GM21737 (cell line): ENCODE measurements at regions not wholly inside any gene's neighbourhood (a gene's known extent, or its start where the extent isn't known, plus 50 kb on each side); places are given as distances from the start of the nearest gene placed in this dataset.
"Not testable (repeated sequence)": the region's sequence is repeated elsewhere in the genome, so short reads cannot be mapped to it uniquely, and the experiment has no call there.

Source experiments
- ATAC-seq: cut with Tn5 transposase; IDR thresholded peaks from one replicate; pipeline ENCODE4 v1.9.1; 2021; ENCODE audit warnings: mild to moderate bottlenecking, moderate library complexity; ENCODE audit not compliant: unreplicated experiment

DNA sequence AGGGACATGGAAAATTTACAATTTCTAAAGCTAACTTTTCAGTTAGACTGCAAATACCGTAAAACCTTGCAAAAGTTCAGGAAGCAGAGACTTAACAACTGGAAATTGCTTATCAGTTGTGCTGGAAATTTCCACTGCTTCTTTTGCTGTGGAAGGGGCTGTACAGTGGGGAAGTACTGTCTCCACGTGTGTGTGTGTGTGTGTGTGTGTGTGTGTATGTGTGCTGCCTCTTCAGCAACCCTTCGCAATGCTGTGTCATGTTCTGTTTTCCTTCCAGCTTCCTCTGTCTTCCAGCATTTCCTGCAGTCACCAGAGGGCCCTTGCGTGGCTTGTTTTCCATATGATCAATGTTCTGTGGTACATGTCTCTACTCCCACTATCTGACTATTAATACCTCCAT lies 87.5 kb upstream of the RANBP3L start:
- ATAC-seq: no peak

DNA sequence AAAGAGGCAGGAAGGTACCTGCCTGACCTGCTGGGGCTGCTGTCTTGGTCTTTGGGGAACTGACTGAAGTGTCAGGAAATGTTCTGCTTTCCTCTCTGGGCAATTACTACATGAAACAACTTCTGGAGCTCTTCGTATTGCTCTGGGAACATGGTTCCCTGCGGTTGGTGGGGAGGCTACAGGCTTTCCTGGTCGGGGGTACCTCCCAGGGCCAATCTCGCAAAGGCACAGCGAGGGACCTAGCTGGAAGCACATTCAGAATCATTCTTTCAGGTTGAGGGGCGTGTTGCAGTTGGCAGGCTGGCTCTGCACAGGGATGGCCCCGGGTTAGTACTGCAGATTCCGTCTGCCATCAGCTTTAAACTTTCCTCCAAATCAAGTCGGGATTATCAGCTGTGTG lies 88.9 kb upstream of the RANBP3L start:
- no peak for ATAC-seq

DNA sequence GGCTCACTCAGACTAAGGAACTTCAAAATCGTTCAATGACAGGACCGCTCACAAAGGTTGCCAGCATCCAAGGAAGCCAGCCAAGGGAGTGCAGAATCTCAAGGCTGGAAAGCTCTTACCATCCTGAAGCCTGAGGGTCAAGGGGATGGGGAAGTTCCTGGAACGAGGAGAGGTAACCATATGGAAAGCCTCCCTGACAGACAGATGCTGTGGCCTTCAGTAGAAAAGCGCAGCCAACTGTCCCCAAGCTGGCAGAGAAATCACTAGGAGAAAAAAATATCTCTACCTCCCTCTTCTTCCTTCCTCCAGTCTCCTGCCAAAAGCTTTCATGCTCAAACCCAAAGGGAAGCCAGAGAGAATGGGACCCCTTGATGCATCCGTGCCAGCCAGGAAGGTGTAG lies 90.5 kb upstream of the RANBP3L start:
- ATAC-seq: no peak

DNA sequence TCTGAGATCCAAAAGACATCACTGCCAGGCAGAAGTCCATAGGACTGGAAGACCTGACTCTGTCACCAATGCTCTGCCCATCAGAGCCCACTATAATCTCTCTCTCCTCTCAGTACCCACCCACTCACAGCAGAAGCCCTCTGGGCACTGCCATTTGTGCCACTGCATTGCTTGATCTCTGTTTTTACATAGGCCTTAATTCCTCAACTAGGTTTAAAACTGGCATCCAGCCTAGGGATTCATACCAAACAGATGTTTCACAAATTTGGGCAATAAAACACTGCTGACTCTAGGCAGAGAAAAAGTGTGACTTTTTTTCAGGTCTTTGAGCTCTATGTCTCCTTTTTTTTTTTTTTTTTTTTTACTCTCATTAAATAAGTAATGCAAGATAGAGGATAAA lies 91.1 kb upstream of the RANBP3L start:
- ATAC-seq: no peak

DNA sequence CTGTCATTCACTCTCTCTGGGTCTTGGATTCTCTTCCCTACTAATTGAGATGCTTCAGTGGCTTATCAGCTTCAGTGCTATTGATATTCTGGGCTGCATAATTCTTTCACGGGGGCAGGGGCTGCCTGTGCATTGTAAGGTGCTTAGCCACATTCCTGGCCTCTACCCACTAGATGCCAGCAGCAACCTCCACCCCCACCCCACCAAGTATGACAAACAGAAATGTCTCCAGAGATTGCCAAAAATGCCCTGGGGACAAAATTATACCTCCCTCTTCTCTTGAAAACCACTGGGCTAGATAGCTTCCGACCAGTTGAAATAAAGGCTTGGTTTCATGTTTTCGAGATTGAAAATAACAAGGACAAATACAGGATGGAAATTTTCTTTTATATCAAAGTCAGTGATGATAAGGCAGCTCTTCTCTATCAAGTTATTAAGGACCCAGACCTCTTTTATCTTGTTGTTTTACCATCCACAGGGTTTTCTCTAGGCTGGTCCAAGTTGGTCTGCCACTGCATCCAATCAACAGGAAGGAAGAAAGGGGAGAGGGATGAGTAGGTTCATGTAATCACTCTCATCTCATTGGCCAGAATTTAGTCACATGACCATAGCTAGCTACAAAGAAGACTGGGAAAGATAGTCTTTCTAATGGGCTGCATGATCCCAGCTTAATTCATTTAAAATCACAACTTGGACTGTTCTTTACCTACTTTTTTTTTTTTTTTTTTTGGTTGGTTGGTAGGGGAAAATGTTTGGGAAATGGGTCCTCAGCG lies 92.1 kb upstream of the RANBP3L start:
- ATAC-seq: no peak

DNA sequence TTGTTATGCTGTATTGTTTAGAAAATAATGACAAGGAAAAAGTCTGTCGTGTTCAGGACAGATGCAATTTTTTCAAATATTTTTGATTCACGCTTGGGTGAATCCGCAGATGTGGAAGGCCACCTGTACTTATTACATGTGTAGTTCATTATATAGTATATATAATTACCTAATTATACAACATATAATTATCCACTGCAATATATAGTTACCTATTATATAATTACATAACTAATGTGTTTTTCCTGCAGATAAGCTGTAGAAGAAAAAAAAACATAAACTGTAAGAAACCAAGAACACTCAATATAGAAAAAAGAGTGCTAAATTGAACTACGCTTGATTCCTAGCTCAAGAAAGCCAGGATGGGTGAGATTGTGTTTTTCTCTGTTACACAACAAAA lies 93.6 kb upstream of the RANBP3L start:
- ATAC-seq: no peak

DNA sequence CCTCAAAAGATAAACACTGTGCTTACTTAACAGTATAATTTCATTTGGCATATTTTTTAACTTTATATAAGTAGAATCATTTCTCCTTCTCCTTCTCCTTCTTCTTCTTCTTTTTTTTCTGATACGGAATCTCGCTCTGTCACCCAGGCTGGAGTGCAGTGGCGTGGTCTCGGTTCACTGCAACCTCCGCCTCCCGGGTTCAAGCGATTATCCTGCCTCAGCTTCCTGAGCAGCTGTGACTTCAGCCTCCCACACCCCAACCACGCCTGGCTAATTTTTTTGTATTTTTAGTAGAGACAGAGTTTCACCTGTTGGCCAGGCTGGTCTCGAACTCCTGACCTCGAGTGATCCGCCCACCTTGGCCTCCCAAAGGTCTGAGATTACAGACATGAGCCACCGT lies 94.2 kb upstream of the RANBP3L start:
- not testable (repeated sequence) for ATAC-seq

DNA sequence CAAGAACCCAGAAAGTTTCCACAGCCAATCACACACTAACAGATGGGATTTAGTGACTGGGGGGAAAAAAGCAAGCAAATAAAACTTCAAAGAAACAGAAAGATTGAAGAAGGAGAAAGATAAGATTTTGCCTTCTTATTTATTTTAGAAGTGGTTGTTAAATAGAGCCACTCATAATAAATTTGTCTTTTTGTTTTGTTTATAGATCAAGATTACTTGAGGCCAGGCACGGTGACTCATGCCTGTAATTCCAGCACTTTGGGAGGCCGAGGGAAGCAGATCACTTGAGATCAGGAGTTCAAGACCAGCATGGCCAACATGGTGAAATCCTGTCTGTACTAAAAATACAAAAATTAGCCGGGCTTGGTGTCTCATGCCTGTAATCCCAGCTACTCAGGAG lies 94.9 kb upstream of the RANBP3L start:
- ATAC-seq: no peak

DNA sequence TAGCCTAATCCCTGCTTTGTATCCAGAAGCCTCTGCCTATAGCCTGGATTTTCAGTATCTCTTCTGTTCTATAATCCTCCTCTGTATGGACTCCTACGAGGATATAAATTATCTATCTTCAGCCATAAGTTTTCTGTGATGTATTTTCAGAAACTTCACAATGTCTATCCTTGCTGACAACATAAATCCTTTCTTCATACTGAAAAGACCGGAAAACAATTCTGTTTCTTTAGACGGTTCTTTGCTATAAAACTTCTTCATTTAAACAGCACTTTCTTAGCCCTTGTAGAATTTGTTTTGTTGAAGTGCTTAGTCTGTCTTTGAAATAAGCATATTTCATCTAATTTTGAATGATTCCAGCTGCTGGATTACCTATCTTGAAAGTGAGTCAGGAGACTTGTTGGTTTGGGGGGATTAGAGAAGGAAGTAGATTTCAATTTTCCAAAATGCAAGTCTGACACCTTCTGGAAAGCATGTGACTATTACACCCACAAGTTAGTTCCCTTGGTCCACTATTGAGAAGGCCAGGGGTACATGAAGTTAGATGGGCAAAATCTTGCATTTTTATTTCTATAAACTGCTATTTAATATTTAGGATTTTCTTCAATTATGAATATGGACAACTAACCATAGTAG lies 96.3 kb upstream of the RANBP3L start:
- ATAC-seq: no peak

DNA sequence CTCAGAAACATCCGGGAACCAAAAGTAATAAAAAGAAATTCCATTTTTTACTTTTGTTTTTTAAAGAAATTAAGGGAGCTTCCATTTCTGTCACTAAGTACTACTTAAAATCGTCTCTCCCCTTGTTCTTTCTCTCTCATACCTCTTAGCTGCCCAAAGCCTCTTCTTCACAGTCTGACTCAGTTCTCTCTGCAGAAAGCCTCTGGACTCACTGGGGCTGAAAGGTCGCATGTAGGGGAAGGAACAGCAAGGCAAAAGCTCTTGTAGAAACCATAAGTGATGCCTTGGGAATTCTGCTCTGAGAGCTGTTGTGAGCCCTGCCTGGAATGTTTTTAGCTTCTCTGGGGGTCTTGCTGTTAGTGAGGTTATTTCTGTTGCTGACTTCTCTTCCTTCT lies 100.8 kb upstream of the RANBP3L start:
- ATAC-seq: no peak

DNA sequence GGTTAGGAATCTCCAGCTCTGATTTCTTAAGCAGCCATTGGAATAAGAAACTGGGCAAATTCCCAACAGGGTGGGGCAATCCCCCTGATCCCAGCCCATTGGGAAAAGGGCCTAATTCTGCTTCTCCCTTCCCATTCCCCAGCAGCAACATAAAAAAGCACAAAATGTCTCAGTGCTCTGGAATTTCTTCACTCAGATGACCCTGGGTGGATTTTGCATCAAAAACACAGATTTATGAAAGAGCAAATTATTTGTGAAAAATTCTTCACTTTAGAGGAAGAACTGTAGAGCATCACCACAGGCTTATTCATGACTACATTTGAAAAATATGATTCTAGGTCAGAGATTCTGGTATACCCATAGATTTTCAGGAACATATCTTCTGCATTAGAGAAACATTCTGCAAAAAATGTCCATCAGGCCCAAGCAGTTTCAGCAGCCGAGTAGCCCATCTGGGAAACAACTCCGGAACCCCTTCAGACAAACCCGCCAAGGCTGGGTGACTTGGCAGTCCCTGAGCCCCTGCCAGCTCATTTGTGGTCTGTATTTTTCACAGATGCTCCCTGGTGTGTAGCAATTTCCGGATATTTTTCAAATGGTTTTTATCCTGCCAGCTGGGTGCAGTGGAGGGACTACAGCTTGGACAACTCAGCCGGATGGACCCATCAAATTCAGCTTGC lies 102.1 kb upstream of the RANBP3L start:
- no peak for ATAC-seq

DNA sequence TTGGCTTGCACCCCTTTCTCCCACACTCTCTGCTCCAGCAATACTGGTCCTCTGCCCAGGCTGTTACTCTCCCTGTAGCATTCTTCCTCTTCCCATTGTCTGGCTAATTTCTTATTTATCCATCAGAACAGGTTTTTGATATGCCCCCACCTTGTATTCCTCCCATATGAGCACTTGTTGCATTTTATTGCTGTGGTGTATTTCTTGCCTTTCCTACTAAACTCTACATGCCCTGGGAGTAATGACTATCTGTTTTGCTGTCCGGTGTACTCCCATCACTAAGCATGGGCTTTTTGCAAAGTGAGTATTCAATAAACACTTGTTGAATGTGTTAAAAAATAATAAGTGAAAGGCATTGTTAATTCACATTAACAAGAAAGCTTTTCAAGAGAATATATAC lies 104.3 kb upstream of the RANBP3L start:
- ATAC-seq: no peak

DNA sequence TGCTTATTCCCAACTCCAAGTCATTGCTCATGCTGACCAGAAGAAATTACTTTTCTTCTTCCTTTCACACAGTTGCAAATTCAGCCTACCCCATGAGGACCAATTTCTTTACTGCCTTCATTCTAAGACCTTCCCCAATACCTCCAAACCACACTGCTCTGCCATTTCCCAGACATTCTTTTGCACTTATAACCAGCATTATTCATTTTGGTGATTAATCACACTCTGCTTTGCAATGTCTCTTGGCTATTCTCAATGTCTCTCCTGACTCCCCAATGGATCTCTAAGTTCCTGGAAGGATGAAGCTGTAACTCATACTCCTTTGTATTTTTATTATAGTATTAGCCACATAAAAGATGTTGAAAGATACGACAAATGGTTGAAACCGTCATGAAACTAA lies 105.7 kb upstream of the RANBP3L start:
- ATAC-seq: no peak

DNA sequence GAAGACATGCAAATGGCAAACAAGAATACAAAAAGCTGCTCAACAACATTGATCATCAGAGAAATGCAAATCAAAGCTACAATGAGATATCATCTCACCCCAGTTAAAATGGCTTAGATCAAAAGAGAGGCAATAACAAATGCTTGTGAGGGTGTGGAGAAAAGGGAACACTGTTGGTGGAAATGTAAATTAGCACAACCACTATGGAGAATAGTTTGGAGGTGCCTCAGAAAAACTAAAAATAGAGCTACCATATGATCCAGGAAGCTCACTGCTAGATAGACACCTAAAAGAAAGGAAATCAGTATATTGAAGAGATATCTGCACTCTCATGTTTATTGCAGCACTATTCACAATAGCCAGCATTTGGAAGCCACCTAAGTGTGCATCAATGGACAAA lies 108.0 kb upstream of the RANBP3L start:
- ATAC-seq: not testable (repeated sequence)

DNA sequence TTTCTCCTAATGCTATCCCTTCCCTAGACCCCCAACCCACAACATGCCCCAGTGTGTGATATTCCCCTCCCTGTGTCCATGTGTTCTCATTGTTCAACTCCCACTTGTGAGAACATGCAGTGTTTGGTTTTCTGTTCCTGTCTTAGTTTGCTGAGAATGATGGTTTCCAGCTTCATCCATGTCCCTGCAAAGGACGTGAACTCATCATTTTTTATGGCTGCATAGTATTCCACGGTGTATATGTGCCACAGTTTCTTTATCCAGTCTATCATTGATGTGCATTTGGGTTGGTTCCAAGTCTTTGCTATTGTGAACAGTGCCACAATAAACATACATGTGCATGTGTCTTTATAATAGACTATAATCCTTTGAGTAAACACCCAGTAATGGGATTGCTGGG lies 109.0 kb upstream of the RANBP3L start:
- not testable (repeated sequence) for ATAC-seq

DNA sequence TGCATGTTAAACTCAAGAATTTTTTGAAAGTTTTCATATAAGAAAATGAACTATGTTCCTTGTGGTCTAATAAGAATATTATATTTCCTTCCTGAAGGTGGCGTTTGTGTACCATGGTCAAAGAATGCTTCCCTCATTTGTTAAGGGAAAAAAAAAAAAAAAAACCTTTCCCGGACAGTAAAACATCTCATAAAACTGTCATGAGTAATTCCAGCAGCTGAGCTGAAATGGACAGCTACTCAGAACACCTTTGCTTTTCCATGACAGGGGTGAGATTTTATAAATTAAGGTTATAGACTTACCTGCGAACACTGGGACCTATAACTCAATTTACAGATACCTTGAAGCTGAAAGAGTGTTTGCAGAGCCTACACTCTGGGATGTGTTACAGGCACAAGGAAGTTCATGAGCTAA lies 113.2 kb upstream of the RANBP3L start:
- ATAC-seq: no peak

DNA sequence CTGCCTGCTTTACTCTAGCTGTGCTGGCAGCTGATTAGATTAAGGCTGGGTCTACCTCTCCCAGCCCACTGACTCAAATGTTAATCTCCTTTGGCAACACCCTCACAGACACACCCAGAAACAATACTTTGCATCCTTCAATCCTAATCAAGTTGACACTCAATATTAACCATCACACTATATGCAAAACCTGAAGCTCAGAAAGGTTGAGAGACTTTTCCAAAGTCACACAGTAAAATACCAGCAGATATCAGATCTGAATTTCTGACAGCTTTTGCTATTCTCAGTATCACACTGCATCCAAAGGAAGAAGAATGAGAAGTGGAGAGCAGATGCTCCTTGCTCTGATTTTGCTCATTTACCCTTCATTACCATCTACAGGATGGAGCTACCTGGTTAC lies 114.9 kb upstream of the RANBP3L start:
- no peak for ATAC-seq

DNA sequence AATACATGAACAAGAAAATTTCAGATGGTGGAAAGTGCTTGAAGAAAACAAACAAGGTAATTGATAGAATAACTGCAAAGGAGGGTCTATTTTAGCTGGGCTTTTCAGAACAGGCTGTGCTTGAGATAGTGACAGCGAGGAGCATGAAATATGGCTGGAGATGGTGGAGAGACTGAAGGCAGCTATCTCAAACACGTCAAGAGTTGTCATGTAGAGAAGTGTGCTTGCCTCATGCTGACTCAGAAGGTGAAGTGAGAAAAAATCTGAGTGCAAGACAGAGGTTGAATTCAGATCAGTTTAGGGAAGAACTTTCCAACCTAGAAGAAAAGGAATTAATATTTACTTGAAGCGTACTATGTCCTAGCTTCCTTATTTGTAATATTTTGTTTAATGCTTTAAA lies 115.5 kb upstream of the RANBP3L start:
- ATAC-seq: no peak

DNA sequence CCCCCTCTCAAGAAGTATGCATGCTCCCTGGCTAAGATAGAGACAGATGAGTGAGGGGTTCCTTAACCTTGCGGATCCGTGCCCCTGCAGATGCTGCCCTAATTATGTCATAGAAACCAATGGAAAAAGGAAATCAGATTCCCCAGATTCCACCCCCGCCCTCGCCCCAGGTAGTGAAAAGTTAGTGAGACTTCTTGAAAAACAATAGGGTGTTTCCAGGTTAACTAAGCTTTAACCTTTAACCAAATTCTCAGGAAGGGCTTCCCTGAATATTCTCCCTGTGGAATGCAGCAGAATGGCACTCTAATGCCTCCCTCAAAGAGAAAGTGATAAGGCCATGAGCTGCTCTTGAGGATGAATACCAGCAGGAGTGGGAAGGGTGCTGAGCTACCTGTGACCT lies 116.0 kb upstream of the RANBP3L start:
- ATAC-seq: no peak

DNA sequence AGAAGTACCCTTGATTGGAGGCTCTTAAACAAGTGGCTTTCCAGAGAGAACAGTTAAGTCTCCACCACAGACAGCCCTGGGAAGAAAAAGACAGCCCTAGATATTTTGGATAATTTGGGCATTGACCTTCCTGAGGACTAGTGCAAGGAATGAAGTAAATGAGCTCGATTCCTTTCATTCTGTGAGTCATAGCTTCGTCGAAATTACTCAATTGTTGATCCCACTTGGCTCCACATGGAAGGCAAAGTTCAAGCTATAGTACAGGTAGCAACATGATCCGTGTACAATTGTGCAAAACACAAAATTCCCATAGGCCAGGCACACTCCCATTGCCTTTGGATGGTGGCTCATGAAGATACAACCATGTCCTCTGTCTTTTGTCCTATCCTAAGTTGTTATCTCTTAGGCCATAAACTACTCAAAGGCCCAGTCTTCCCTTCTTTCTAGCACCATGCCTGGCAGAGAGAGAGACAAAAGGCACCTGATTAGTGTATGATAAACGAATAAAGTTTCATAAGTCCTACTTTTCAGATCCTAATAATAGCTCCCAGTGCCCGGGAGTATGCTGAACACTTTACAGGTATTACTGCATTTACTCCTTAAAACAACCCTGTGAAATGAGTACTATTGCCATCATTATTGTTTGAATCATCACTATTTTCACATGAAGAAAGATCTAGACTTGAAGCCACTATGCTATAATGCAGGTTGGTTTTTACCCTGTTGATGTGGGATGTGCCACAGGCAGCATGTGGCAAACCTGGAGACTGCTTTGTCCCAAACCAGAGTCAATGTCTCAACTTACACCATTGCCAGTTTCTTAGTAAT lies 116.7 kb upstream of the RANBP3L start:
- no peak for ATAC-seq

DNA sequence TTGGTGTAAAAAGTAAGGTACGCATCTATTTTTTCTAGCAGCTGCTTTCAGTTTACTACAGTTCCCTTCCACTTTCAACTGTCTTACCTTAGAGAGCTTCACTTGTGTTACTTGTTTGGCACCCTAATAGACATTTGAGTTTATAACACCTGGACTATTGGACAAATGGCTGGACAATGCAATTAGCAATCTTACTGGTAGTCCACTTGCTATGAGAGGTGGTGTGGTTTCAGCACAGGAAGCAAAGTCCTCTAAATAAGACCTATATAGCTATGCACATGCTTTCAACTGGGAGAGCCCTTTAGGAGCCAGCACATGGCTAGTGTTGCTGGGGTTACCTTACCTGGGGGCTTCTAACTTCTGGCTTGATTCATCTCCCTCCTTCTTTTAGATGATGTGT lies 119.6 kb upstream of the RANBP3L start:
- no peak for ATAC-seq
